ENCODE measurements at regions not wholly inside any gene's neighbourhood (a gene's known extent, or its start where the extent isn't known, plus 50 kb on each side); places are given as distances from the start of the nearest gene placed in this dataset.
"Not testable (repeated sequence)": the region's sequence is repeated elsewhere in the genome, so short reads cannot be mapped to it uniquely, and the experiment has no call there.

- Histone ChIP-seq H3K9me2 (replicated peaks; ENCODE audit: control insufficient read depth, low read length) (no peaks in the 10 kb centered on the region), H3F3A (ENCODE audit: control insufficient read depth, insufficient read depth) (no peaks in the 10 kb centered on the region), H3K9me3 (ENCODE audit: control insufficient read depth, insufficient read depth, low read length) (no peaks in the 10 kb centered on the region), H3K36me3 (ENCODE audit: control insufficient read depth, low read length) (no peaks in the 10 kb centered on the region), H3K27me3 (ENCODE audit: control insufficient read depth, low read length) (no peaks in the 10 kb centered on the region), H3K79me2 (ENCODE audit: control insufficient read depth, low read length) (no peaks in the 10 kb centered on the region), H3K4me2 (ENCODE audit: low read length) (no peak overlapping the region), H4K20me1 (ENCODE audit: control insufficient read depth, insufficient read depth, low read depth, low read length) (no peaks in the 10 kb centered on the region), H3K4me3 (ENCODE audit: low read length) (no peak overlapping the region), H3K27ac (ENCODE audit: low read depth, low read length) (no peak overlapping the region), H3K4me1 (ENCODE audit: control insufficient read depth, low read length) (no peaks in the 10 kb centered on the region)
- TF ChIP-seq CTCF (IDR thresholded peaks at IDR 0.05; ENCODE audit: low read depth, low read length, poor library complexity, severe bottlenecking) (no peak), EZH2phosphoT487 (IDR thresholded peaks at IDR 0.05; ENCODE audit: borderline replicate concordance, low read length) (no peak)
These were observed 660.6 kb upstream of the CHD1 start for GRCh38 chr5:99589424-99589823.

- Histone ChIP-seq H3K36me3 (ENCODE audit: control insufficient read depth, low read length) (no peaks in the 10 kb centered on the region), H3F3A (ENCODE audit: control insufficient read depth, insufficient read depth) (no peaks in the 10 kb centered on the region), H3K79me2 (ENCODE audit: control insufficient read depth, low read length) (no peaks in the 10 kb centered on the region), H3K27ac (ENCODE audit: low read depth, low read length) (no peak overlapping the region), H3K9me2 (replicated peaks; ENCODE audit: control insufficient read depth, low read length) (no peaks in the 10 kb centered on the region), H3K27me3 (ENCODE audit: control insufficient read depth, low read length) (no peaks in the 10 kb centered on the region), H3K4me3 (ENCODE audit: low read length) (no peak overlapping the region), H3K9me3 (ENCODE audit: control insufficient read depth, insufficient read depth, low read length) (no peaks in the 10 kb centered on the region), H3K4me1 (ENCODE audit: control insufficient read depth, low read length) (no peaks in the 10 kb centered on the region), H4K20me1 (ENCODE audit: control insufficient read depth, insufficient read depth, low read depth, low read length) (no peaks in the 10 kb centered on the region), H3K4me2 (ENCODE audit: low read length) (no peak overlapping the region)
- TF ChIP-seq CTCF (IDR thresholded peaks at IDR 0.05; ENCODE audit: low read depth, low read length, poor library complexity, severe bottlenecking) (no peak), EZH2phosphoT487 (IDR thresholded peaks at IDR 0.05; ENCODE audit: borderline replicate concordance, low read length) (no peak)
These were observed 659.2 kb upstream of the CHD1 start for GRCh38 chr5:99587983-99588382.

- Histone ChIP-seq H3K4me1 (ENCODE audit: control insufficient read depth, low read length) (no peaks in the 10 kb centered on the region), H3K36me3 (ENCODE audit: control insufficient read depth, low read length) (no peaks in the 10 kb centered on the region), H3K4me3 (ENCODE audit: low read length) (no peak overlapping the region), H3K79me2 (ENCODE audit: control insufficient read depth, low read length) (no peaks in the 10 kb centered on the region), H3F3A (ENCODE audit: control insufficient read depth, insufficient read depth) (no peaks in the 10 kb centered on the region), H4K20me1 (ENCODE audit: control insufficient read depth, insufficient read depth, low read depth, low read length) (no peaks in the 10 kb centered on the region), H3K27me3 (ENCODE audit: control insufficient read depth, low read length) (no peaks in the 10 kb centered on the region), H3K27ac (ENCODE audit: low read depth, low read length) (no peak overlapping the region), H3K9me3 (ENCODE audit: control insufficient read depth, insufficient read depth, low read length) (no peaks in the 10 kb centered on the region), H3K4me2 (ENCODE audit: low read length) (no peak overlapping the region), H3K9me2 (replicated peaks; ENCODE audit: control insufficient read depth, low read length) (no peaks in the 10 kb centered on the region)
- TF ChIP-seq CTCF (IDR thresholded peaks at IDR 0.05; ENCODE audit: low read depth, low read length, poor library complexity, severe bottlenecking), result no peak
- TF ChIP-seq EZH2phosphoT487 (IDR thresholded peaks at IDR 0.05; ENCODE audit: borderline replicate concordance, low read length), result no peak
These were observed 658.1 kb upstream of the CHD1 start for GRCh38 chr5:99586878-99587277.

GRCh38 chr5:99581204-99581603, 652.4 kb upstream of the CHD1 start:
- H3F3A ChIP-seq (ENCODE audit: control insufficient read depth, insufficient read depth); H3K27me3 ChIP-seq (ENCODE audit: control insufficient read depth, low read length); H3K4me2 ChIP-seq (ENCODE audit: low read length); H4K20me1 ChIP-seq (ENCODE audit: control insufficient read depth, insufficient read depth, low read depth, low read length); H3K4me1 ChIP-seq (ENCODE audit: control insufficient read depth, low read length); H3K27ac ChIP-seq (ENCODE audit: low read depth, low read length); H3K36me3 ChIP-seq (ENCODE audit: control insufficient read depth, low read length); H3K79me2 ChIP-seq (ENCODE audit: control insufficient read depth, low read length); H3K4me3 ChIP-seq (ENCODE audit: low read length); H3K9me3 ChIP-seq (ENCODE audit: control insufficient read depth, insufficient read depth, low read length); H3K9me2 ChIP-seq (replicated peaks; ENCODE audit: control insufficient read depth, low read length): not testable (repeated sequence)

GRCh38 chr5:99562937-99563627, 634.3 kb upstream of the CHD1 start:
- not testable (repeated sequence) for H3K4me3 ChIP-seq (ENCODE audit: low read length)

More at GRCh38 chr5:99562937-99563627, 634.3 kb upstream of the CHD1 start:
- not testable (repeated sequence) for H4K20me1 ChIP-seq (ENCODE audit: control insufficient read depth, insufficient read depth, low read depth, low read length); H3K9me2 ChIP-seq (replicated peaks; ENCODE audit: control insufficient read depth, low read length); H3K4me2 ChIP-seq (ENCODE audit: low read length); H3F3A ChIP-seq (ENCODE audit: control insufficient read depth, insufficient read depth); H3K36me3 ChIP-seq (ENCODE audit: control insufficient read depth, low read length); H3K9me3 ChIP-seq (ENCODE audit: control insufficient read depth, insufficient read depth, low read length); H3K4me1 ChIP-seq (ENCODE audit: control insufficient read depth, low read length); H3K79me2 ChIP-seq (ENCODE audit: control insufficient read depth, low read length); H3K27me3 ChIP-seq (ENCODE audit: control insufficient read depth, low read length); H3K27ac ChIP-seq (ENCODE audit: low read depth, low read length)
